ENCODE measurements at regions not wholly inside any gene's neighbourhood (a gene's known extent, or its start where the extent isn't known, plus 50 kb on each side); places are given as distances from the start of the nearest gene placed in this dataset.

GRCh38 chr19:30083125-30083681, 141.2 kb downstream of the URI1 start:
- TF ChIP-seq, protein P1, sequence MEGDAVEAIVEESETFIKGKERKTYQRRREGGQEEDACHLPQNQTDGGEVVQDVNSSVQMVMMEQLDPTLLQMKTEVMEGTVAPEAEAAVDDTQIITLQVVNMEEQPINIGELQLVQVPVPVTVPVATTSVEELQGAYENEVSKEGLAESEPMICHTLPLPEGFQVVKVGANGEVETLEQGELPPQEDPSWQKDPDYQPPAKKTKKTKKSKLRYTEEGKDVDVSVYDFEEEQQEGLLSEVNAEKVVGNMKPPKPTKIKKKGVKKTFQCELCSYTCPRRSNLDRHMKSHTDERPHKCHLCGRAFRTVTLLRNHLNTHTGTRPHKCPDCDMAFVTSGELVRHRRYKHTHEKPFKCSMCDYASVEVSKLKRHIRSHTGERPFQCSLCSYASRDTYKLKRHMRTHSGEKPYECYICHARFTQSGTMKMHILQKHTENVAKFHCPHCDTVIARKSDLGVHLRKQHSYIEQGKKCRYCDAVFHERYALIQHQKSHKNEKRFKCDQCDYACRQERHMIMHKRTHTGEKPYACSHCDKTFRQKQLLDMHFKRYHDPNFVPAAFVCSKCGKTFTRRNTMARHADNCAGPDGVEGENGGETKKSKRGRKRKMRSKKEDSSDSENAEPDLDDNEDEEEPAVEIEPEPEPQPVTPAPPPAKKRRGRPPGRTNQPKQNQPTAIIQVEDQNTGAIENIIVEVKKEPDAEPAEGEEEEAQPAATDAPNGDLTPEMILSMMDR (IDR thresholded peaks at IDR 0.05; ENCODE audit: control extremely low read depth in 1 of 3, insufficient read depth in 1 of 3, low read depth in 1 of 3, low read length in 3 of 3): no peak
- no peak for TF ChIP-seq CBX8 (IDR thresholded peaks at IDR 0.05; ENCODE audit: borderline replicate concordance, low read depth, low read length)
- TF ChIP-seq JUND (IDR thresholded peaks at IDR 0.05; ENCODE audit: low read length): no peak
- TF ChIP-seq CREB1 (IDR thresholded peaks at IDR 0.05): no peak
- TF ChIP-seq, protein P2, sequence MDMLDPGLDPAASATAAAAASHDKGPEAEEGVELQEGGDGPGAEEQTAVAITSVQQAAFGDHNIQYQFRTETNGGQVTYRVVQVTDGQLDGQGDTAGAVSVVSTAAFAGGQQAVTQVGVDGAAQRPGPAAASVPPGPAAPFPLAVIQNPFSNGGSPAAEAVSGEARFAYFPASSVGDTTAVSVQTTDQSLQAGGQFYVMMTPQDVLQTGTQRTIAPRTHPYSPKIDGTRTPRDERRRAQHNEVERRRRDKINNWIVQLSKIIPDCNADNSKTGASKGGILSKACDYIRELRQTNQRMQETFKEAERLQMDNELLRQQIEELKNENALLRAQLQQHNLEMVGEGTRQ (IDR thresholded peaks at IDR 0.05; ENCODE audit: low read length): no peak
- TF ChIP-seq NRF1 (IDR thresholded peaks at IDR 0.05; ENCODE audit: low read depth, low read length): no peak
- no peak for TF ChIP-seq TAF1 (IDR thresholded peaks at IDR 0.05; ENCODE audit: low read depth, low read length)
- TF ChIP-seq CEBPB (IDR thresholded peaks at IDR 0.05; ENCODE audit: low read depth, low read length): no peak
- TF ChIP-seq RNF2 (IDR thresholded peaks at IDR 0.05; ENCODE audit: borderline replicate concordance, low read depth, low read length, missing control alignments, poor library complexity, severe bottlenecking): no peak
- no peak for TF ChIP-seq POLR2A (IDR thresholded peaks at IDR 0.05; ENCODE audit: control extremely low read depth in 1 of 2, low read depth in 2 of 2, low read length in 2 of 2)
- no peak for TF ChIP-seq TCF12 (IDR thresholded peaks at IDR 0.05; ENCODE audit: low read depth, low read length)
- TF ChIP-seq, protein P3, sequence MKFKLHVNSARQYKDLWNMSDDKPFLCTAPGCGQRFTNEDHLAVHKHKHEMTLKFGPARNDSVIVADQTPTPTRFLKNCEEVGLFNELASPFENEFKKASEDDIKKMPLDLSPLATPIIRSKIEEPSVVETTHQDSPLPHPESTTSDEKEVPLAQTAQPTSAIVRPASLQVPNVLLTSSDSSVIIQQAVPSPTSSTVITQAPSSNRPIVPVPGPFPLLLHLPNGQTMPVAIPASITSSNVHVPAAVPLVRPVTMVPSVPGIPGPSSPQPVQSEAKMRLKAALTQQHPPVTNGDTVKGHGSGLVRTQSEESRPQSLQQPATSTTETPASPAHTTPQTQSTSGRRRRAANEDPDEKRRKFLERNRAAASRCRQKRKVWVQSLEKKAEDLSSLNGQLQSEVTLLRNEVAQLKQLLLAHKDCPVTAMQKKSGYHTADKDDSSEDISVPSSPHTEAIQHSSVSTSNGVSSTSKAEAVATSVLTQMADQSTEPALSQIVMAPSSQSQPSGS (IDR thresholded peaks at IDR 0.05; ENCODE audit: low read length): no peak

Measured in H1 (cell line).